SU-DHL-6 (cell line): ENCODE measurements at regions not wholly inside any gene's neighbourhood (a gene's known extent, or its start where the extent isn't known, plus 50 kb on each side); places are given as distances from the start of the nearest gene placed in this dataset.

Source experiments
- H2AFZ ChIP-seq: fragments of 200-600 bp; sonication (generic); 2 replicates; pipeline ENCODE4 v1.6.1; 2014; ENCODE audit warnings: low read depth, mild to moderate bottlenecking, moderate library complexity, mixed read lengths, antibody characterized with exemption, low read length; ENCODE audit not compliant: severe bottlenecking
- H3F3A ChIP-seq: fragments of 200-600 bp; shearing (Covaris generic); 2 replicates; pipeline ENCODE4 v1.6.0; 2016; ENCODE audit warnings: antibody characterized with exemption, mild to moderate bottlenecking; ENCODE audit not compliant: insufficient read depth
- H3K27ac ChIP-seq: fragments of 200-600 bp; sonication (generic); 2 replicates; pipeline ENCODE4 v1.5.1; 2016; ENCODE audit warnings: low read depth, mild to moderate bottlenecking, low read length, moderate library complexity, mixed read lengths
- H3K27me3 ChIP-seq: fragments of 200-600 bp; sonication (generic), shearing (Covaris generic); 2 replicates; pipeline ENCODE4 v1.6.0; 2014; ENCODE audit warnings: mild to moderate bottlenecking, low read length
- H3K36me3 ChIP-seq: fragments of 200-600 bp; sonication (generic); 2 replicates; pipeline ENCODE4 v1.6.1; 2014; ENCODE audit warnings: mild to moderate bottlenecking, low read length, mixed read lengths
- H3K4me2 ChIP-seq: fragments of 300-600, 200-600 bp; shearing (Covaris generic), sonication (generic); 2 replicates; pipeline ENCODE4 v1.6.0; 2014; ENCODE audit warnings: low read length, low read depth, mild to moderate bottlenecking; ENCODE audit not compliant: poor library complexity, severe bottlenecking
- H3K4me3 ChIP-seq: fragments of 200-600 bp; sonication (generic); 2 replicates; pipeline ENCODE4 v1.5.1; 2014; ENCODE audit warnings: antibody characterized with exemption, low read length, mild to moderate bottlenecking, mixed read lengths; ENCODE audit not compliant: insufficient read depth, poor library complexity, severe bottlenecking
- H3K79me2 ChIP-seq: fragments of 200-600 bp; sonication (generic); 2 replicates; pipeline ENCODE4 v1.6.1; 2014; ENCODE audit warnings: mild to moderate bottlenecking, low read length, moderate library complexity; ENCODE audit not compliant: insufficient read depth
- H3K9ac ChIP-seq: fragments of 200-600 bp; sonication (generic); 2 replicates; pipeline ENCODE4 v1.7.0; 2014; ENCODE audit warnings: mild to moderate bottlenecking, low read length
- H3K9me2 ChIP-seq: fragments of 200-600 bp; sonication (generic); replicated peaks from 2 replicates; pipeline ENCODE4 v1.6.1; 2014; ENCODE audit warnings: low read length; ENCODE audit not compliant: insufficient read depth
- H3K9me3 ChIP-seq: fragments of 200-600 bp; sonication (generic); 2 replicates; pipeline ENCODE4 v1.6.1; 2014; ENCODE audit warnings: low read length, mixed read lengths; ENCODE audit not compliant: insufficient read depth
- H4K20me1 ChIP-seq: fragments of 200-600 bp; sonication (generic); 2 replicates; pipeline ENCODE4 v1.6.1; 2014; ENCODE audit warnings: low read depth, mild to moderate bottlenecking, antibody characterized with exemption, low read length, moderate library complexity, mixed read lengths
- EZH2phosphoT487 ChIP-seq: fragments of 200-600 bp; sonication (generic), shearing (Covaris generic); conservative IDR thresholded peaks from 2 replicates; pipeline ENCODE4 v1.6.1; 2018; ENCODE audit warnings: mild to moderate bottlenecking, antibody characterized with exemption, low read length, moderate library complexity, mixed read lengths
- TF ChIP-seq, protein P1 (sequence below): fragments of 200-600 bp; sonication (generic); IDR thresholded peaks from one replicate; pipeline ENCODE4 v1.5.1; 2017; ENCODE audit warnings: antibody characterized with exemption, mild to moderate bottlenecking, low read length, moderate library complexity; ENCODE audit not compliant: insufficient read depth, poor library complexity, severe bottlenecking

DNA sequence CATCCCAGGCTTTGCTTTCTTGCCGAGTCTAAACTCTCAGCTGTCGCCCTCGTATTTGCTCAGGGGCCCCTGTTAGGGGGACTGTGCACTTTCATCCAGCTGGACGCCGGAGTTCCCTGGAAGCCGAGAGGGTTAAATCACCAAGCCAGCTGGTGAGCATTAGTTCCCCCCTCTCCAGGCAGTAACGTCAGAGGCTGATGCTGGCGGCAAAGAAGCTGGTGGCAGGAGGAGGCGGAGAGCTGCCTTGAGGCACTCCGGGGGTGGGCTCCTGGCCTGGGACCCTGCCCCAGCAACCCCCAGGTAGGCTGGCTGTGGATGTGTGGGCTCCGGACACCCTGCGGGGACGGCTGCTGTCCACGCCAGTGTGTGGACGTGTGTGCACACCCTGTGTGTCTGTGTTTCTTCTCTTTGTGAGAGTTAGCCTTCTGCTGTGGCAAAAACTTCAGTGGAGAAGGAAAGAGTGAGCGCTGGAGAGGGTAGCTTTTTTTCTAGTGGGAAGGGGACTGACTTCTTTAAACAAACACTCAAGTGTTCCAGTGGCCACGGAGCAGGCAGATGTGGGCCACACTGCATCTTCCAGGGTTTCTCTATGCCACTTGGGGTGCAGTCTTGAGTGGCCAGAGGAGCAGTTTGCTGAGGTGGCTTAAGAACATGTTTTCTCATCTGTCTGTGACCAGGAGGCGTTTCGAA lies 84.7 kb downstream of the GLI2 start:
- no peak overlapping the region for H3K4me3 ChIP-seq
- no peaks in the 10 kb centered on the region for H3K27me3 ChIP-seq
- H3F3A ChIP-seq, result no peaks in the 10 kb centered on the region
- H3K9me3 ChIP-seq, result no peaks in the 10 kb centered on the region
- H3K9ac ChIP-seq, result no peak overlapping the region
- no peak for TF ChIP-seq EZH2phosphoT487
- TF ChIP-seq, protein P1, sequence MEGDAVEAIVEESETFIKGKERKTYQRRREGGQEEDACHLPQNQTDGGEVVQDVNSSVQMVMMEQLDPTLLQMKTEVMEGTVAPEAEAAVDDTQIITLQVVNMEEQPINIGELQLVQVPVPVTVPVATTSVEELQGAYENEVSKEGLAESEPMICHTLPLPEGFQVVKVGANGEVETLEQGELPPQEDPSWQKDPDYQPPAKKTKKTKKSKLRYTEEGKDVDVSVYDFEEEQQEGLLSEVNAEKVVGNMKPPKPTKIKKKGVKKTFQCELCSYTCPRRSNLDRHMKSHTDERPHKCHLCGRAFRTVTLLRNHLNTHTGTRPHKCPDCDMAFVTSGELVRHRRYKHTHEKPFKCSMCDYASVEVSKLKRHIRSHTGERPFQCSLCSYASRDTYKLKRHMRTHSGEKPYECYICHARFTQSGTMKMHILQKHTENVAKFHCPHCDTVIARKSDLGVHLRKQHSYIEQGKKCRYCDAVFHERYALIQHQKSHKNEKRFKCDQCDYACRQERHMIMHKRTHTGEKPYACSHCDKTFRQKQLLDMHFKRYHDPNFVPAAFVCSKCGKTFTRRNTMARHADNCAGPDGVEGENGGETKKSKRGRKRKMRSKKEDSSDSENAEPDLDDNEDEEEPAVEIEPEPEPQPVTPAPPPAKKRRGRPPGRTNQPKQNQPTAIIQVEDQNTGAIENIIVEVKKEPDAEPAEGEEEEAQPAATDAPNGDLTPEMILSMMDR, result no peak
- no peak overlapping the region for H3K27ac ChIP-seq
- H3K9me2 ChIP-seq, result no peaks in the 10 kb centered on the region
- no peak overlapping the region for H3K4me2 ChIP-seq
- no peaks in the 10 kb centered on the region for H4K20me1 ChIP-seq
- no peaks in the 10 kb centered on the region for H3K79me2 ChIP-seq
- H2AFZ ChIP-seq, result no peak overlapping the region
- H3K36me3 ChIP-seq, result no peaks in the 10 kb centered on the region

DNA sequence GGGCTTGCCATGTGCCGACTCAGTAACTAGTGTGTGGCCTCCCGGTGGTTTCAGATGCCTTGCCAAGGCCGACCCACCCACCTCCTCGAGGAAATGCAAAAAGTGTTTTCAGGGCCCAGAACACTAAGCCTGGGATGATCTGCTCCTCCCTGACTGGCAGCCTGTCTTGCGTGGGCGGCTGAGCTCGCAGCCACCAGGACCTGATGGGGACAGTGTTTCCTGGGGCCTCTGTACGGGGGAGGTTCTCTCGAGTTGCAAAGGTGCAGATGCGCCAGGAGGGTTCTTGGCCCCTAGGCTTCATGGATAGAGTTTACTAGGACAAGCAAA lies 85.2 kb downstream of the GLI2 start:
- Histone ChIP-seq H3K9me3 (no peaks in the 10 kb centered on the region), H3K27ac (no peak overlapping the region), H3K9ac (no peak overlapping the region), H3K4me2 (no peak overlapping the region), H3K4me3 (no peak overlapping the region), H4K20me1 (no peaks in the 10 kb centered on the region), H3K36me3 (no peaks in the 10 kb centered on the region), H3K79me2 (no peaks in the 10 kb centered on the region), H3F3A (no peaks in the 10 kb centered on the region), H2AFZ (no peak overlapping the region), H3K27me3 (no peaks in the 10 kb centered on the region), H3K9me2 (no peaks in the 10 kb centered on the region)
- no peak for TF ChIP-seq EZH2phosphoT487
- TF ChIP-seq, protein P1, result no peak

DNA sequence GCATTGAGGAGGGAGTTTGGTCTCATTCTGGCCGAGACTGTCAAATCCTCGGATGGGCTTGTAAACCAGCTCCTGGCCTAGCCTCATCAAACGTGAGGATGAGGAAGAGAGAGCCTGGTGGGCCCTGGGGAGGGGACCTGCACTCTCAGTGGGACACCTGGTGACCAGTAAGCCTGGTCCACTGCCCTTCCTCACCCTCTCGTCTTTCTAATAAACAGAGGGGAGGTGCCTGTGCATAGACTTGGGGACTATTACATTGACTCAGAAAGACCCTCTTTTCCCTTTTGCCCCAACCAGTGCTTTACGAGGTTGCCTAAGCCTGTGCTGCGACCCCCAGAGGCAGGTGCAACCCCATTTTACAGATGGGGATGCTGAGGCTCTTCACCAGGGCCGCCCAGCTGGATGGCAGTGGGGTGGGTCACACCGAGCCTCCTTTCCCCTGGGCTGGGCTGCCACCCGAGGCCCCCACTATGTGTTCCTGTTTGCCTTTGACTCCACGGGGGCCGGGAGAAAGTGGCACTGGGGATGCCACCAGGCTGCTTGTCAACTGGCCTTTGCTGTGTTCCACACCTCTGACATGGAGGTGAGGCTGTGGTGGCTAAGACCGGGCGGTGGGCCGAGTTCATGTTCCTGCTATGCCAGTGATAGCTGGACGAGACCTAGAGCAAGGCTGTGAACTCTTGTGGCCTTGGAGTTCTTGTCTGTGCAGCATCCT lies 85.9 kb downstream of the GLI2 start:
- Histone ChIP-seq H3K36me3 (no peaks in the 10 kb centered on the region), H3K4me3 (no peak overlapping the region), H3K9me2 (no peaks in the 10 kb centered on the region), H2AFZ (no peak overlapping the region), H3K9me3 (no peaks in the 10 kb centered on the region), H3K9ac (no peak overlapping the region), H3K27me3 (no peaks in the 10 kb centered on the region), H4K20me1 (no peaks in the 10 kb centered on the region), H3K79me2 (no peaks in the 10 kb centered on the region), H3K4me2 (no peak overlapping the region), H3K27ac (no peak overlapping the region), H3F3A (no peaks in the 10 kb centered on the region)
- TF ChIP-seq, protein P1, result no peak
- TF ChIP-seq EZH2phosphoT487, result no peak
